ENCODE measurements at regions not wholly inside any gene's neighbourhood (a gene's known extent, or its start where the extent isn't known, plus 50 kb on each side); places are given as distances from the start of the nearest gene placed in this dataset.

DNA sequence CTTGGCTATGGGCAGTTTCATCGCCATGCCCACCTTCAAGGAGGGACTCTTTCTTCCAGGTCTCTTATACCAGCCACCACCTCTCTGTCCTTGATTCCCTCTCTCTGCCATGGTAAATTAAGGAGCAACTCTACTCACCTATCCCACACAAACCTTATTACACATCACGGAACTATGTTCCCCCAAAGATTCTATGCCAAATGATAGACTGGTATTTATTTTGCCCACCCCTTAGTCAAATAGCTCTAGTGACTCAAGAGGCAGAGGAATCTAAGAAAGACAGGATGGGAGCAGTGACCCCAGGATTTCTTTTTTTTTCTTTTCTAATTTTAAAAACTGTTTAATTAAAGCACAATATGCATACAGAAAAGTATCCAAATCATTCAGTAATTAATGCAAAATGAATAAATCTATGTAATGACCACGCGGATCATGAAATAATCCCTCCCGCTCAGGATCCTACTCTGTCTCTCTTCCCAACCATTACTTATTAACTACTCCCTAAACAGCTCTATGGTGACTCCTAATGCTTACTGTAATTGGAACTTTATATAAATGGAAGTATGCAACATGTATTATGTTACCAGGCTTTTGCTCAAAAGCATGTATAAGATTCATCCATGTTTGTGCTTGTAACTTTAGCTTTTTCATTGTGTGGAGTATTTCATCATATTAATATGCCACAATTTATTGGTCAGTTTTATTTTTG is 410.8 kb upstream of the RASGRP1 start:
- Mint-ChIP-seq H3K9me3 (peaks cover 46% of the 10 kb centered on the region), H3K36me3 (ENCODE audit: low read depth) (no peaks in the 10 kb centered on the region), H3K4me3 (no peak overlapping the region), H3K4me1 (no peaks in the 10 kb centered on the region), H3K27ac (no peak overlapping the region), H3K27me3 (ENCODE audit: low read depth, poor library complexity) (peaks cover 5% of the 10 kb centered on the region)
- TF ChIP-seq, protein P1, sequence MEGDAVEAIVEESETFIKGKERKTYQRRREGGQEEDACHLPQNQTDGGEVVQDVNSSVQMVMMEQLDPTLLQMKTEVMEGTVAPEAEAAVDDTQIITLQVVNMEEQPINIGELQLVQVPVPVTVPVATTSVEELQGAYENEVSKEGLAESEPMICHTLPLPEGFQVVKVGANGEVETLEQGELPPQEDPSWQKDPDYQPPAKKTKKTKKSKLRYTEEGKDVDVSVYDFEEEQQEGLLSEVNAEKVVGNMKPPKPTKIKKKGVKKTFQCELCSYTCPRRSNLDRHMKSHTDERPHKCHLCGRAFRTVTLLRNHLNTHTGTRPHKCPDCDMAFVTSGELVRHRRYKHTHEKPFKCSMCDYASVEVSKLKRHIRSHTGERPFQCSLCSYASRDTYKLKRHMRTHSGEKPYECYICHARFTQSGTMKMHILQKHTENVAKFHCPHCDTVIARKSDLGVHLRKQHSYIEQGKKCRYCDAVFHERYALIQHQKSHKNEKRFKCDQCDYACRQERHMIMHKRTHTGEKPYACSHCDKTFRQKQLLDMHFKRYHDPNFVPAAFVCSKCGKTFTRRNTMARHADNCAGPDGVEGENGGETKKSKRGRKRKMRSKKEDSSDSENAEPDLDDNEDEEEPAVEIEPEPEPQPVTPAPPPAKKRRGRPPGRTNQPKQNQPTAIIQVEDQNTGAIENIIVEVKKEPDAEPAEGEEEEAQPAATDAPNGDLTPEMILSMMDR (IDR thresholded peaks at IDR 0.05): no peak
- DNase-seq: no peak

DNA sequence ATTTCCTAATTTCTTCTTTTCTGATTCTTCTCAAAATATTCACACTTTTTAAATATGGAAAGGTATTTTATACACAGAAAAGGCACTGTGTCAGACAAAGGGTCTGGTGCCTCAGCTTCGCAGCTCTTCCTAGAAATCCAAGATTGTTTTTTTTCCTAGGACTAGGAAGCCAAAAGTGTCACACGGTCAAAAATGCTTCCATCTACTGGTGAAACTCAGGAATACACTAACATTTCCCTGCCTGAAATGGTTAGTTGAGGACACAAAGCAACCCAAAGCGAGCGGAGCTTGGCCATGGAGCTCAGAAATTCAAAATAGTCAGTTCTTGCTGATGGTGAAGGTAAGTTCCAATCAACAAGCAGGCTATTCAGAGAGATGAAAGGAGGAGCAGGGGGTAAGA is 426.5 kb upstream of the RASGRP1 start:
- TF ChIP-seq, protein P1 (IDR thresholded peaks at IDR 0.05): peak; percentile 48
- H3K9me3 Mint-ChIP-seq: peaks cover 4% of the 10 kb centered on the region
- H3K36me3 Mint-ChIP-seq (ENCODE audit: low read depth): no peaks in the 10 kb centered on the region
- no peaks in the 10 kb centered on the region for H3K27me3 Mint-ChIP-seq (ENCODE audit: low read depth, poor library complexity)
- no peak for DNase-seq
- no peak overlapping the region for H3K27ac Mint-ChIP-seq
- no peak overlapping the region for H3K4me3 Mint-ChIP-seq
- peaks cover 60% of the 10 kb centered on the region for H3K4me1 Mint-ChIP-seq

DNA sequence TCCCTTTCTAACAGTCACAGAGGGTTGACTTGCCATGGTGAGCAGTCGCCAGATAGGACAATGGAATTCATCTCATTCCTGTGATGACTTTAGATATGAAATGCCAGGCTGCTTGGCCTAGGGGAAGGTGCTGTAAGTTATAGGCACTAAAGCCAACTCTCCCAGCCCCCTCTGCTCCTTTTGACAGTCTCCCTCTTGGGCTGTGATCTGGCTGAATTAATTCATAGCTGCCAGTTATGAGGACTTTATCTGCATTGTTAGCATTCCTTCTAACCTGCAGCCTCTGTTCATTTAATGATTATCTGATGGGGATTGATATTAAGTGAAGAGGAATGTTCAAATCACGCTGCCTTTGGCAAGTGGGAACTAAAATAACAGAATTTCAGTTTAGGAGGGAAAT is 427.1 kb upstream of the RASGRP1 start:
- Mint-ChIP-seq H3K4me3 (no peak overlapping the region), H3K4me1 (peaks cover 61% of the 10 kb centered on the region), H3K27me3 (ENCODE audit: low read depth, poor library complexity) (peaks cover 1% of the 10 kb centered on the region), H3K36me3 (ENCODE audit: low read depth) (no peaks in the 10 kb centered on the region), H3K9me3 (no peaks in the 10 kb centered on the region), H3K27ac (no peak overlapping the region)
- no peak for DNase-seq
- TF ChIP-seq, protein P1 (IDR thresholded peaks at IDR 0.05): no peak

DNA sequence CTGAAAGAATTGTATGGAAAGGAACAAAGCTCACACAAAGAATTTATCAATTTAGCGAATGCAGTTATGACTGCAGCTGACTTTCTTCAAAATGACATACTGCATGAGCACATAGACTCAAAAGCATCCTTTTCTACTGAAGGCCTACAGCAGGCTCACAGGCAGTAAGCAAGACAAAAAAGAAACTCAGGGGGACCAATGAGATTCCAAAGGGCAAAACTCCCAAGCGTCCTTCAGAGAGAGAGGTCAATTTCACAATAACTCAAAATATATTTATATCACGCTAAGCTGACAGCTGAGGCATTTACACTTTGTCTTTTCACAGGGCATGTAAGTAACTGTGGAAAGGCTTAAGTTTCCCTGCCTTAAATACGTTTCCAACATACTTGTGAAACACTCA is 427.9 kb upstream of the RASGRP1 start:
- Mint-ChIP-seq H3K27ac (no peak overlapping the region), H3K9me3 (no peaks in the 10 kb centered on the region), H3K27me3 (ENCODE audit: low read depth, poor library complexity) (peaks cover 3% of the 10 kb centered on the region), H3K4me1 (peaks cover 59% of the 10 kb centered on the region), H3K36me3 (ENCODE audit: low read depth) (no peaks in the 10 kb centered on the region), H3K4me3 (peak overlapping the region; percentile 30)
- no peak for DNase-seq
- TF ChIP-seq, protein P1 (IDR thresholded peaks at IDR 0.05): no peak

DNA sequence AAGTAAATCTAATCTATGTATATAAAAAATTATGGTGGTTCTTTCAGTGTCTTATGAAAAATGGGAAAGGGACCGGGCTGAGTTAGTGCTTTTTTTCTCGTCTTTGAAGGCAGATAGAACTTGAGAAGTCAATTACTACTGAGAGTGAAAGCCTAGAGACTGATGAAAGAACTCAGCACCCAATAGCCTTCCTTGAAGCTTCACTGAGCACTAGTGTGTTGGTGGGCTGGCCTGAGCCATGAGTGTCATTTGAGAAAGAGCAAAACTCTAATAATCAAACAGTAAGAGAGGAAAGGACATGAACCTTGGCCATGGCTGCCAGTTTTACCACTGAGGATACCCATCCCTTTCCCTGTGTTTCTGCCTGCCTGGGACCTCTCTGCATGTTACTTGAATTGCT is 428.3 kb upstream of the RASGRP1 start:
- H3K4me3 Mint-ChIP-seq: peak overlapping the region; percentile 60
- H3K9me3 Mint-ChIP-seq: no peaks in the 10 kb centered on the region
- H3K4me1 Mint-ChIP-seq: peaks cover 57% of the 10 kb centered on the region
- H3K27me3 Mint-ChIP-seq (ENCODE audit: low read depth, poor library complexity): peaks cover 3% of the 10 kb centered on the region
- TF ChIP-seq, protein P1 (IDR thresholded peaks at IDR 0.05): no peak
- peak; percentile 11 for DNase-seq
- no peaks in the 10 kb centered on the region for H3K36me3 Mint-ChIP-seq (ENCODE audit: low read depth)
- peak overlapping the region; percentile 97 for H3K27ac Mint-ChIP-seq

DNA sequence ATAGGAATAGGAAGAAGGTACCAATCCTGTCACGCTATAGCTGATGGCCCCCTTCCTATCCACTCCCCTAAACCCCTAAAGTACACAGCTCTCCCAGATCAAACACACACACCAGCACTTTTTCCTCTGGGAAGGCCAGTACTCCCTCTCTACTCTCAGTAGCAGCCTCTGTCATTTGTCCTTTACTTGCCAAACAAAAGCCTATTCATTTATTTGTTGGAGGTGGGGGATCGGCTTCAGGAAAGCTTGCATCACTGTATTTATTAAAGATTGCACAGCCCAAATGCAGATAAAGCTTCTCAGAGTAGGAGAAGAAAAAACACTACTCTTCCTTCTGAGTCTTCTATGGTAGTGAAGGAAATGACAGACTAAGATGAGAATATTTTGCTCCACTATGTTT is 429.7 kb upstream of the RASGRP1 start:
- Mint-ChIP-seq H3K9me3 (no peaks in the 10 kb centered on the region), H3K4me1 (peaks cover 53% of the 10 kb centered on the region), H3K27ac (peak overlapping the region; percentile 97), H3K4me3 (no peak overlapping the region), H3K27me3 (ENCODE audit: low read depth, poor library complexity) (peaks cover 3% of the 10 kb centered on the region), H3K36me3 (ENCODE audit: low read depth) (no peaks in the 10 kb centered on the region)
- DNase-seq: no peak
- TF ChIP-seq, protein P1 (IDR thresholded peaks at IDR 0.05): no peak

Measured in nephron progenitor cell (in vitro differentiated cells).